Osteoblast (primary cell): ENCODE measurements at regions not wholly inside any gene's neighbourhood (a gene's known extent, or its start where the extent isn't known, plus 50 kb on each side); places are given as distances from the start of the nearest gene placed in this dataset.

Experiments
- DNase-seq: peaks from one replicate; pipeline ENCODE4 v3.0.0; 2011; ENCODE audit warnings: low spot score, mixed read lengths; ENCODE audit not compliant: insufficient read length; ENCODE audit errors: missing footprints
- H2AFZ ChIP-seq: 2 replicates; pipeline ENCODE4 v1.6.0; 2011; ENCODE audit warnings: mild to moderate bottlenecking, low read length
- H3K27ac ChIP-seq: 2 replicates; pipeline ENCODE4 v1.5.1; 2011; ENCODE audit warnings: mild to moderate bottlenecking, low read depth, low read length, moderate library complexity
- H3K27me3 ChIP-seq: 2 replicates; pipeline ENCODE4 v1.6.0; 2012; ENCODE audit warnings: mild to moderate bottlenecking, control low read depth, inconsistent platforms, low read length, moderate library complexity; ENCODE audit not compliant: insufficient read depth
- H3K36me3 ChIP-seq: 2 replicates; pipeline ENCODE4 v1.5.1; 2011; ENCODE audit warnings: mild to moderate bottlenecking, low read length, control low read depth, moderate library complexity; ENCODE audit not compliant: insufficient read depth
- H3K4me1 ChIP-seq: 2 replicates; pipeline ENCODE4 v1.5.1; 2011; ENCODE audit warnings: mild to moderate bottlenecking, low read length, control low read depth, moderate library complexity; ENCODE audit not compliant: insufficient read depth
- H3K4me2 ChIP-seq: 2 replicates; pipeline ENCODE4 v1.6.0; 2011; ENCODE audit warnings: mild to moderate bottlenecking, low read length; ENCODE audit not compliant: insufficient read depth
- H3K4me3 ChIP-seq: fragments of 200-600 bp; sonication (generic); 3 replicates; pipeline ENCODE4 v1.5.1; 2012; ENCODE audit warnings: mild to moderate bottlenecking, low read length, inconsistent platforms; ENCODE audit not compliant: insufficient read depth
- H3K79me2 ChIP-seq: 2 replicates; pipeline ENCODE4 v1.6.0; 2012; ENCODE audit warnings: mild to moderate bottlenecking, low read length, control low read depth, inconsistent platforms; ENCODE audit not compliant: insufficient read depth
- H3K9me3 ChIP-seq: 2 replicates; pipeline ENCODE4 v1.5.1; 2011; ENCODE audit warnings: low read depth, low read length, control low read depth
- H4K20me1 ChIP-seq: 2 replicates; pipeline ENCODE4 v1.6.0; 2012; ENCODE audit warnings: mild to moderate bottlenecking, low read length, control low read depth; ENCODE audit not compliant: insufficient read depth
- CTCF ChIP-seq: IDR thresholded peaks from 2 replicates; pipeline ENCODE4 v1.5.1; 2011; ENCODE audit warnings: mild to moderate bottlenecking, low read depth, low read length, moderate library complexity; ENCODE audit errors: extremely low read depth

- H3K4me3 ChIP-seq, result no peak overlapping the region
- H2AFZ ChIP-seq, result no peak overlapping the region
- no peak for TF ChIP-seq CTCF
- H4K20me1 ChIP-seq, result no peaks in the 10 kb centered on the region
- no peaks in the 10 kb centered on the region for H3K79me2 ChIP-seq
- peak; percentile 38 for DNase-seq
- peaks cover 3% of the 10 kb centered on the region for H3K9me3 ChIP-seq
- no peaks in the 10 kb centered on the region for H3K36me3 ChIP-seq
- no peaks in the 10 kb centered on the region for H3K27me3 ChIP-seq
- H3K4me2 ChIP-seq, result no peak overlapping the region
- no peaks in the 10 kb centered on the region for H3K4me1 ChIP-seq
- no peak overlapping the region for H3K27ac ChIP-seq
These were observed 818.2 kb downstream of the BRD1 start for GRCh38 chr22:49009359-49010063.

GRCh38 chr22:49008682-49009235 is 818.9 kb downstream of the BRD1 start:
- peaks cover 3% of the 10 kb centered on the region for H3K9me3 ChIP-seq
- TF ChIP-seq CTCF, result no peak
- no peak overlapping the region for H3K27ac ChIP-seq
- H3K79me2 ChIP-seq, result no peaks in the 10 kb centered on the region
- no peaks in the 10 kb centered on the region for H3K27me3 ChIP-seq
- H3K4me2 ChIP-seq, result no peak overlapping the region
- no peaks in the 10 kb centered on the region for H3K36me3 ChIP-seq
- no peak overlapping the region for H2AFZ ChIP-seq
- DNase-seq, result peak; percentile 42
- no peak overlapping the region for H3K4me3 ChIP-seq
- no peaks in the 10 kb centered on the region for H3K4me1 ChIP-seq
- no peaks in the 10 kb centered on the region for H4K20me1 ChIP-seq

GRCh38 chr22:49007013-49007653 is 820.5 kb downstream of the BRD1 start:
- H4K20me1 ChIP-seq, result no peaks in the 10 kb centered on the region
- H3K4me2 ChIP-seq, result no peak overlapping the region
- H3K36me3 ChIP-seq, result no peaks in the 10 kb centered on the region
- no peaks in the 10 kb centered on the region for H3K27me3 ChIP-seq
- no peak overlapping the region for H2AFZ ChIP-seq
- no peaks in the 10 kb centered on the region for H3K79me2 ChIP-seq
- peak; percentile 66 for DNase-seq
- peaks cover 3% of the 10 kb centered on the region for H3K9me3 ChIP-seq
- no peak overlapping the region for H3K4me3 ChIP-seq
- H3K4me1 ChIP-seq, result no peaks in the 10 kb centered on the region
- H3K27ac ChIP-seq, result no peak overlapping the region
- no peak for TF ChIP-seq CTCF
